GM18858 (cell line): ENCODE measurements at regions not wholly inside any gene's neighbourhood (a gene's known extent, or its start where the extent isn't known, plus 50 kb on each side); places are given as distances from the start of the nearest gene placed in this dataset.

Experiments used
- ATAC-seq: cut with Tn5 transposase; IDR thresholded peaks from one replicate; pipeline ENCODE4 v1.9.1; 2021; ENCODE audit not compliant: unreplicated experiment

DNA sequence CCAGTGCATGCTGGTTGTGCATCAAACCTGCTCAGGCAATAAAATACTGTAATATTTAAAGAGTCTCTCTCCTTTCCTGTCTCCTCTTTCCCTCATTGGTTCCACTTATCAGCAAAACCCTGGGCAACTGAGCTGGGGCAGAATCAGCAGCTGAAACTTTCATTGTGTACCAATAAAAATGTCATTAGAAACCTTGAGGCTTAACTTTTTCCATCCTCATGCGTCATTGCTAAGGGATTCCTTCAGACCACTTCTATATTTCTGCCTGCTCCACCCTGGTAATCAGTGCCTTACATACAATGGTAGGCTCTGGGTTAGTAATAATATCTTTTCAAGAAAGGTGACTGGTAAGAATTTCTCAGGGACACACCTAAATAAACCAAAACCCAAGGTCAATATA is 880.3 kb downstream of the RPA4 start:
- ATAC-seq, result no peak

DNA sequence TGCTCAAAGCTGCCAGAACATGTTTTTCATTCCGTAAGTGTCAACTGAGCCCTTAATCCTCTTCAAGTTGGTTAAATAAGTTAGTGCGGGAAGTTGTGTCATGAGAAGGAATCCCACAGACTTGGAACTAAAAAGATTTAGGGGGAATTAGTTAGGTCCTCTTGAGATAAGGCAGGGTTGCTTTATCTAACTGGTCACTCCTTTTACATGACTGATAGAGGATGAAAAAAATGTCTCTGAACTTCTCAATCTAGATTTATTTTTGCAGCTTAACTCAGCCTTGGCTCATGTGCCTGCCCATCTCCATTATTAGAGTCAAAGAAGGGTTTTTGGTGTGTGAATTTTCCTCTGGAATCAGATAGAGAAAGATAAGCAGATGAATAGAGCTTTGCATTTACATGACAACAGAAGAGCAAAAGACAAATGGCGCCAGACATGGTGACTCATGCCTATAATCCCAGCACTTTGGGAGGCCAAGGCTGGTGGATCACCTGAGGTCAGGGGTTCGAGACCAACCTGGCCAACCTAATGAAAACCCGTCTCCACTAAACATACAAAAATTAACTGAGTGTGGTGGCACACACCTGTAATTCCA is 882.9 kb downstream of the RPA4 start:
- ATAC-seq, result no peak

DNA sequence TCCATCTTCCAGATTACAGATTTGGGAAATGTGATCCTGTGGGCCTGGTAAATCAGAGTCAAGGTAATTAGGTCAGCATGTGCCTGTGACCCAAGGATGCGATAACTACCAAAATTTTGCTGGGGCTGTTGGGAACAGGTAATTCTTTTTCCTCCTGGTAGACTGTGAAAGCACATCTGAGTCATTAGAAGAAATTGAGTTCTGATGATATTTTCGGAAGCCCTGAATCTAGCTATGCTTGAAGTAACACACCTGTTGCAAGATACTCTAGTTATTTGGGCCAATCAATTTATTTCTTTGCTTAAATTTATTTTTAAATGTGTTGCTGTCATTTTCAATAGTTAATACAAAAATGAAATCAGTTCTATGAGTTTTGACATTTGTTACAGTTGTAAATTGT is 903.6 kb downstream of the RPA4 start:
- ATAC-seq, result no peak

DNA sequence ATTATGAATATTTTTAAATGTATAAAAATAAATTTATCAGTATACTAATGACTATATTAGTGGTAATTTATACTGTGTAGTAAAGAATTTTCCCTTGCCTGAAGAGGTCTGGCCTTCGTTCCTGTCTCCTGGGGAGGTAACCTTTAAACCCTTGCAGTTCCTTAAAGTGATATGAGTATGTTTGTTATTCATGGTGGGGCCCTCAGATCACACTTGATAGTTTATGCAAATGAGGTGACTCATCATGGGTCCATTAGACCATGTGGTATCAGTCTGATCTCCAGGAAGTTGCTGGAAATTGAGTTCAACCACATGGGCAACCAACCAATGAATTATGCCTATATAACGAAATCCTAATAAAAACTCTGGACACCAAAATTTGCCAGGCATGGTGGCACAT is 904.1 kb downstream of the RPA4 start:
- no peak for ATAC-seq

DNA sequence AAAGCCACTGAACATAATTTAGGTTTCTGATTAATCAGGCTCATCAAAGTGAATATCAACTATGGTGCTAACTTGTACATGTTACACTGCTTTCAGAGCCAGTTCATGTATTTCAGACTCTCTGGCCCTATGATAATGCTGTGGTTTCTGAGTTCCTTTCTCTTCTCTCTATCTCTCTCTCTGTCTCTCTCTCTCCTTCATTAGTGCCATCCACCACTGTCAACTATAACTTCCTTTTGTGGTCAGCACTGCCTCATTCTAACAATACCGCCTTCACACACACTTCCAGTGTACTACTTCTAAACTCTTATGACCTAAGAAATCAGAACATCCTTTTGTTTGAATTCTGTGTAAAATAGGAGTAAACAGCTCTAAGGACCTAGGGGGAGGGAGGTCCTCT is 907.1 kb downstream of the RPA4 start:
- peak; percentile 52 for ATAC-seq

DNA sequence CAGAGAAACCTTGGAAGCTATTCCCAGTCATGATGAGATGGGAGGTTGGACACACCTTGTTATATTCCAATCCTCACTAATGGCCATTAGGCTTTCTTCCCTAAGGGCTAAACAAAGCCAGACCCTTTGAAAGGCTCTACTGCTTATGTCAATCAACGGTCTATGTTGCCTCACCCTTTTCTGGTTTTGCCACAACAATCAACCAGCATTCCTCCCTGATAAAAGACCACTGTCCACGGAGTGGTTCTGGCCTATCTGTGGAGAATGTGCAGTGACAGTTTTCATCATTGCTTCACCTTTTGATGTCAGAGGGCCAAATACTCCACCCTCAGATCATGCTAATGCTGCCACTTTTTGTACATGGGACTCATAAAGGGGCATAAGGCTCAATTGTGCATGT is 913.4 kb downstream of the RPA4 start:
- no peak for ATAC-seq

DNA sequence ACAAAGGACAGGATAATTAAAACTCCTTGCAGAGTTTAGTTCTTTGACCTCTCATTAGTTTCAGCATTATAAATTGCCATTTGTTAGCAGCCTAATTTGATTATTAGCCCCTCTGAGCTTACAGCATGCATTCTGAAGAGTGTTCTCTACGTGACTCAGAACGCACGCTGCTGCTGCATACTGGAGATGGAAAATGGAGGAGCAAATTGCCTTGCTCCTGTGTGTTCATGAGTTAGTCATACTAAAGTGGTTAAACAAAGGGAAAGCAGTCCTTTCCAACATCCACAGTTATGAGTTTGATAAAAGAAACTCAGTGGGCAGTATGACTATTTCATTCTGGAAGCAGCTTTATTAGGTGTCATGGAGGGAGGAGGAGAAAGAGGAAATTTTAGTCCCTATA is 922.5 kb downstream of the RPA4 start:
- no peak for ATAC-seq

DNA sequence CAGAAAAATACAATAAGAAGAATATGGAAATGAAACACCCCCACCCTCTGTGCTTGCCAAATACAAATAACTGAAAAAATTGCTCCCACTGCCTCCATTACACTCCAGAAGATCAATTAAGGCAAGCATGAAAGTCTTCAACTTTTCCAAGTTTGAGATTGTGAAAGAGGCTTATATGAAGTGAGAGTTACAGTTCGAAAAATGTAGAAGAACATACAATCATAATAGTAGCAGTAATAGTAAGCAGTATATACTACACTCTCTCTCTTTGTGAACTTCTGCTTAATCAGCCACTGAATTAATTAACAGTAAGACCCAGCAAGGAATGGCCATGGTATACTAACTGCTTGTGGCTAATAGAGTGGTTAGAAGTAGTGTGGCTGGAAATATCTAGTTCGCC is 923.2 kb downstream of the RPA4 start:
- no peak for ATAC-seq

DNA sequence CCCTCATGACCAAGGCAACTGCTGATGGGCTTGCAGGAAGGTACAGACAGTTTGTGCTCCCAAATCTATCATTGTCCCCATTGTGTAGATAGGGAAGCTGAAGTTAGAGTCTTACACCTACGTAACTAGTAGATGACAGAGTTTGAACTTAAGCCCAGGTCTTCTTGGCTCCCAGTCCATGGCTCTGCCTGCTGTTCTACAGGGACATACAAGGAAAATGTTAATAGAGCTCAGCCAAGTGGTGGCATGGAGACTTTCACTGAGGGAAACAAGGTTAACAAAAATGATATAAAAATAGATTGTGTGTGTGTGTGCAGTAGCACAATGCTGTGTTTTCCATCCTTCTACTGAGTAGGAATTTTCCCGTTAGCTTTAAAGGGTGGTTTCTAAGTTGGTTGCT is 936.5 kb downstream of the RPA4 start:
- no peak for ATAC-seq

DNA sequence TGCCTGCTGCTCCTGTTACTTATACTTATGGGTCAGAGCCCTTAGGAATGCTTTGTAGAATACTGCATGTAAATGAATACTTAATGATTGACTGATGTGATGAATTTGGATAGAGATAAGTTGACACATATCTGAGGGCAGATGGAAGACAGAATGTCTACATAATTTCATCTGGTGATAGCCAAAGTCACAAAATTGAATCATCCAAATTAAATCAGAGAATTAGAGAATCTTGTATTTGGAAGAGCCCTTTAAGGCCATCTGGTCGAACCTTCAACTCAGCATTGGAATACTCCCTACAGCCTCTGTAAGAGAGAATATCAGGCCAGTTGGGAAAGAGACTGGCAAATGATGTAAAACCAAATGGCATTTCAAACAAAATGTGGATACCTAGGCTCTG is 944.8 kb downstream of the RPA4 start:
- ATAC-seq, result no peak

DNA sequence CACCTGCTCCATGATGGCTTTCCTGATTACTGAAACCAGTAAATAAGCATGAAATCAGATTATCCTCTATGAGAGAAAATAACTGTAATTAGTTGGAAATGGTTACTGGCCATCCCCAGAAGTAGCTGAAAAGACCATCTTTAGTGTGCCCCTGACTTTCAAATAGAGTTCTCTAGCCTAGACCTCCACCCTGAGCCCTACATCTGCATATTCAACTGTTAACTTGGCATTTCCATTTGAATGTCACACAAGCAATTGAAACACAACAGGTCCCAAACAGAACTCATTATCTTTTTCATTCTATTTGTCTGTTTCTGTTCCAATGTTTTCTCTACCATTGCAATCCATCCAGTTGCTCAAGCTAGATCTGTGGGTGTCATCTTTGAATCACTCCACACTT is 952.3 kb downstream of the RPA4 start:
- no peak for ATAC-seq

DNA sequence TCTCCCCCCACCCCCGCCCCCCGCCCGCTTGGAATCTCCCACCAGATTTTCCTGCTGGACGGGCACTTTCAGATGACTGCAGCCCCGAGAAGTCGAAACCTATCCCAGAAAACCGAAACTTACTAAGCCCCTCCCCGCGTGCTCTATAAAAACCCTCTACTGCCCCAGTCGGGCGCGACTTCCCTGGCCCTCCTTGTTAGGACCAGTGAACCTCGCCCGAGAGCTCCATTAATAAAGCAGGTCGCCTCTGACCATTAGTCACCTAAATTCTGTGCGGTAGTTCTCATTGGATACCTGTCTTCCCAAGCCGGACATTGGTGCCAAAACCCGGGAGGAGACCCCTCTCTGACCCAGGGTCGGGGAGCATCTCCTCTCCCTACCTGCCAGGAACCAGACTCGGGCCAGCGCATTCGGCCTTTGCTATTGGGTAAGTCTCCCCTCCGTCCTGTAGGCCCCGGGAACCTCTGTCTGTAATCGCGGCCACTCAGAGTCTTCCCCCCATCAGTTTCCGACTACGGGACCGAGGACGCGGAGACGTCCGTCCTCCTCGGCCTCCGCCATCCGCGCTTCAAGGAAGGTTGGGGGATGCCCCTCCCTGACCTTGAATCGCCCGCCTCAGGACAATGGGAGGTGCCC is 958.0 kb downstream of the RPA4 start:
- no peak for ATAC-seq

DNA sequence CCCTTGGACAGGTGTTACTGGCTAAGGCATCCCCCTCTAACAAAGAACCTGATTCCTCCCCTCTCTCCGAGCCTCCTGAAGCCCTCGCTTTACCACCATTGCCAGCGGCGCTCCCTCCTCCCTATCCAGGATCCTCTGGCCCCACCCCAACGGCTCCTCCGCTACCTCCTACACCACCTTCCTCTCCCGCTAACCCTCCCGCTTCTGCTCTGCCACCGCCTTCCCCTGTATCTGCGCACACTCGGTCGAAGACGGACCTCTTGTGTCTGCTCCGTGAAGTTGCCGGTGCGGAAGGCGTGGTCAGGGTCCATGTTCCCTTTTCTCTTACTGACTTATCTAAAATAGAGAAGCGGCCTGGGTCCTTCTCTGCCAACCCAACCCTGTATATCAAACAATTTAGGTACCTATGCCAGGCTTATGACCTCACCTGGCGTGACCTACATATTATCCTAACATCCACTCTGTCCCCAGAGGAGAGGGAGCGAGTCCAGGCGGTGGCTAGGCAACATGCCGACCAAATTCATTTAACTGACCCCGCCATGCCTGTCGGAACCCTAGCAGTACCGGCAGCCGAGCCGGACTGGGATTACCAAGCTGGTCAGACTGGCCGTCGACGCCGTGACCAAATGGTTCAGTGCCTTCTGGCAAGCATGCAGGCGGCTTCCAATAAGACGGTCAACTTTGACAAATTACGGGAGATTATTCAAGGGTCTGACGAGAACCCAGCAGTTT is 958.9 kb downstream of the RPA4 start:
- no peak for ATAC-seq

DNA sequence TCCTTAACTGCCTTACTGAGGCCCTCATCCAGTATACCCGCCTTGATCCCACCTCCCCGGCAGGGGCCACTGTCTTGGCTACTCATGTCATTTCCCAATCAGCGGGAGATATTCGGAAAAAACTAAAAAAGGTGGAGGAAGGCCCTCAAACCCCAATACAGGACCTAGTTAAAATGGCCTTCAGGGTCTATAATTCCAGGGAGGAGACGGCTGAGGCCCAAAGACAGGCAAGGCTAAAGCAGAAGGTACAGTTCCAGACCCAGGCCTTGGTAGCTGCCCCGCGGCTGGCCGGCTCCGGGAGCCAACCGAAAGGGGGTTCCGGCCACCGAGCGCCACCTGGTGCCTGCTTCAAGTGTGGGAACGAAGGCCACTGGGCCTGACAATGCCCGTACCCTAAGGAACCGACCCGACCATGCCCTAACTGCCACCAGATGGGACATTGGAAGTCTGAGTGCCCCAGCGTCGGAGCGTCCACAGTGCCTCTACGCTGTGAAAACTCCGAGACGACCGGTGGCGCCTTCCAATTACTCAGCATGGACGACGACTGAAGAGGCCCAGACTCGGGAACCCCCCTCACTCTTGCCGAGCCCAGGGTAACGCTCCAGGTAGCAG is 959.6 kb downstream of the RPA4 start:
- no peak for ATAC-seq

DNA sequence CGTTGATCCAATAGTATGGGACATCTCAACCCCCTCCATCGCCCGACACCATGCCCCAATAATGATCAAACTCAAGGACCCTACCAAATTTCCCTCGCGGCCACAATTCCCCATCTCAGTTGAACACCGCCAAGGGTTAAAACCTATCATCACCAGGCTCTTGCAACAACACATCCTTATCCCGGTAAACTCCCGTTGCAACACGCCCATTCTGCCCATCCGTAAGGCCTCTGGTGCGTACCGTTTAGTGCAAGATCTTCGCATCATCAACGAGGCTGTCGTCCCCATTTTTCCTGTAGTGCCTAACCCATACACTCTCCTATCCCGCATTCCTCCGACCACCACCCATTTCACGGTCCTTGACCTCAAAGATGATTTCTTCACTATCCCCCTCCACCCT is 960.5 kb downstream of the RPA4 start:
- ATAC-seq, result no peak

DNA sequence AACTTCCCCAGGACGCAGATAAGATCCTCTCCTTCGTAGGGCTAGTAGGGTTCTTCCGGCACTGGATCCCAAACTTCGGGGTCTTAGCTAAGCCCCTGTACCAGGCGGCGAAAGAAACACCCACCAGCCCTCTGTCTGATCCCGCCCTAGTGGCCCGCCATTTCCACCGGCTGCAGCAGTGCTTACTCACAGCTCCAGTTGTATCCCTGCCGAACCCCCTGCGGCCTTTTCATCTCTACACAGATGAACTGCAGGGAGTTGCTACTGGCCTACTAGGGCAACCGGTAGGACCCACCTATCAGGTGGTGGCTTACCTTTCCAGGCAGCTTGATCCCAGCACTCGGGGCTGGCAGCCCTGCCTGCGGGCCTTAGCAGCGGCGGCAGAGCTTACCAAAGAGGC is 961.2 kb downstream of the RPA4 start:
- no peak for ATAC-seq

DNA sequence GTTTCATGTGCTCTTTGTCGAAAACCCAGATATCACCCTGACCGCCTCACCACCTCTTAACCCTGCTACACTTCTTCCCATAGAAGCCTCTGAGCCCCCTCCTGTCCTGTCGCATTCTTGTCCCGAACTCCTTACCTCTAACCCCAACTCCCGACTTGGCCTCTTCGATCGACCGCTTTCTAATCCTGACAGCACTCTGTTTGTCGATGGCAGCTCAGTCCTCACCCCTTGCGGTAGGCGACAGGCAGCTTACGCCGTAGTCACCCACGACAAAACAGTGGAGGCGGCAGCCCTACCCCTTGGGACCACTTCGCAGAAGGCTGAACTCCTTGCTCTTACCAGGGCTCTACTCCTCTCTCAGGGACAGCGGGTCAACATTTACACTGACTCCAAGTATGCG is 961.7 kb downstream of the RPA4 start:
- no peak for ATAC-seq

DNA sequence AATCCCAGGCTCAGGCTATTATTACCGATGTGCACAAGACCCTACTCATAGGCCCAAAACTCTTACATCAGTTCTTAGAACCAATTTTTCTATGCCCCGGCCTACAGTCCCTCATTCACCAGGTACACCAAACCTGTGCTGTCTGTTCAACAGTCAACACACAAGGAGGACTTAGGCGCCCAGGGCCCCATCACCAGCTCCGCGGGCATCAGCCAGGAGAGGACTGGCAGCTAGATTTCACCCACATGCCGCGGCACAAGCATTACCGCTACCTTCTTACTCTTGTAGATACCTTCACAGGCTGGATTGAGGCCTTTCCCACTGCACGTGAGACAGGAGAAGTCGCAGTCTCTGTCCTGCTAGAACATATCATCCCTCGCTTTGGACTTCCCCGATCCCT is 962.5 kb downstream of the RPA4 start:
- no peak for ATAC-seq

DNA sequence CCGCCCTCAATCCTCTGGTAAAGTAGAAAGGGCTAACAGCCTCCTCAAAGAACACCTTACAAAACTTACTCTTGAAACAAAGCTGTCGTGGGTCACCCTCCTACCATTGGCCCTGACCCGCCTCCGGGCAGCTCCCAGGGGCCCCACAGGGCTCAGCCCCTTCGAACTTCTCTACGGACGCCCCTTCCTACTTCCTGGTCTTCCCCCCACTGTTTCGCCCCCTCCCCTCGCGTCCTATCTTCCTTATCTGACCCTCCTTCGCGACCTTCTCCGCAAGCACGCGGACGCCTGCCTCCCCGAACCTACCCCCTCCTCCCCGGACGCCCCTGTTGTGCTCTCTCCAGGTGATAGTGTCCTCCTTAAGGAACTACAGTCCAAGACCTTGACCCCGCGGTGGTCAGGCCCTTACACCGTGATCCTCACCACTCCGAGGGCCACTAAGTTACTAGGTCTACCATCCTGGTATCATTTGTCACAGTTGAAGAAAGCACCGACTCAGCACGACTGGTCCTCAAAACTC is 963.1 kb downstream of the RPA4 start:
- ATAC-seq, result no peak

DNA sequence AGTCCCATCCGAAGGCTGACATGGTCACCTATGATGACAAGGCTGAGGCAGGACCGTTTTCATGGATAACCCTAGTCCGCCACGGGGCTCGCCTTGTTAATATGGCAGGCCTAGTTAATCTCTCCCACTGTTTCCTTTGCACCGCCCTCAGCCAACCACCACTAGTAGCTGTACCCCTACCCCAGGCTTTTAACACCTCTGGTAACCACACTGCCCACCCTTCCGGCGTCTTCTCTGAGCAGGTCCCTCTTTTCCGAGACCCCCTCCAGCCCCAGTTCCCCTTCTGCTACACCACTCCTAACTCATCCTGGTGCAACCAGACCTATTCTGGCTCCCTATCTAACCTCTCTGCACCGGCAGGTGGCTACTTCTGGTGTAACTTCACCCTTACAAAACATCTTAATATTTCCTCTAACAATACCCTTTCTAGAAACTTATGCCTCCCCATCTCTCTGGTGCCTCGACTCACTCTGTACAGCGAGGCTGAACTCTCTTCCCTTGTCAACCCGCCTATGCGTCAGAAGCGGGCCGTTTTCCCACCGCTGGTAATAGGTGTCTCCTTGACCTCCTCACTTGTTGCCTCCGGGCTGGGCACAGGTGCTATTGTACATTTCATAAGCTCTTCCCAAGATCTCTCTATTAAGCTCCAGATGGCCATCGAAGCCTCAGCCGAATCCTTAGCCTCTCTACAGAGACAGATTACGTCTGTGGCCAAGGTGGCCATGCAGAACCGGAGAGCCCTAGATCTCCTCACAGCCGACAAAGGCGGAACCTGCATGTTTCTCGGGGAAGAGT is 964.4 kb downstream of the RPA4 start:
- no peak for ATAC-seq

DNA sequence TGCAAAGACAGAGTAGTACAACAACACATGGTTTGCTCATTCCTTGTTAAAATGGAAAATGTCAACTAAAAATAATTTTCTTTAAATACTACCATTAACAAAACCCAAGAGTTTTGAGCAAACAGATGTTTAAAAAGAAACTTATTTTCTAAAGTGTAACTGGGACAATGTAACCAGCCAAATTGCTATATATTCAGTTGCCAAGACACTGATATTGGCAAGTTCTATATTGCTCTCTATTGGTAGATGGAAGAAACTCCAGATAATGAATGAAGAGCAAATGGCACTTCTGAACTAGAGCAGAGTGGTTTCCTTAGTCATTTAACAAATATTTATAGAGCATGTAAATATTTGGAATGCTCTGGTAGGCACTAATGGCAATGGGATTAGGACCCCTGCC is 966.2 kb downstream of the RPA4 start:
- no peak for ATAC-seq
